HG03558 (cell line): ENCODE measurements at regions not wholly inside any gene's neighbourhood (a gene's known extent, or its start where the extent isn't known, plus 50 kb on each side); places are given as distances from the start of the nearest gene placed in this dataset.

Experiments used
- ATAC-seq: cut with Tn5 transposase; IDR thresholded peaks from one replicate; pipeline ENCODE4 v1.9.1; 2021; ENCODE audit warnings: moderate number of reproducible peaks; ENCODE audit not compliant: unreplicated experiment; ENCODE audit errors: extremely low read depth

GRCh38 chr2:175490360-175490791 is 308.9 kb upstream of the ATP5MC3 start:
- no peak for ATAC-seq

GRCh38 chr2:175478096-175478768 is 296.7 kb upstream of the ATP5MC3 start:
- ATAC-seq = no peak

GRCh38 chr2:175476948-175477347 is 295.4 kb upstream of the ATP5MC3 start:
- no peak for ATAC-seq

GRCh38 chr2:175476374-175476773 is 294.9 kb upstream of the ATP5MC3 start:
- ATAC-seq = no peak

- no peak for ATAC-seq
Measured at GRCh38 chr2:175475130-175475529, 293.6 kb upstream of the ATP5MC3 start.

DNA sequence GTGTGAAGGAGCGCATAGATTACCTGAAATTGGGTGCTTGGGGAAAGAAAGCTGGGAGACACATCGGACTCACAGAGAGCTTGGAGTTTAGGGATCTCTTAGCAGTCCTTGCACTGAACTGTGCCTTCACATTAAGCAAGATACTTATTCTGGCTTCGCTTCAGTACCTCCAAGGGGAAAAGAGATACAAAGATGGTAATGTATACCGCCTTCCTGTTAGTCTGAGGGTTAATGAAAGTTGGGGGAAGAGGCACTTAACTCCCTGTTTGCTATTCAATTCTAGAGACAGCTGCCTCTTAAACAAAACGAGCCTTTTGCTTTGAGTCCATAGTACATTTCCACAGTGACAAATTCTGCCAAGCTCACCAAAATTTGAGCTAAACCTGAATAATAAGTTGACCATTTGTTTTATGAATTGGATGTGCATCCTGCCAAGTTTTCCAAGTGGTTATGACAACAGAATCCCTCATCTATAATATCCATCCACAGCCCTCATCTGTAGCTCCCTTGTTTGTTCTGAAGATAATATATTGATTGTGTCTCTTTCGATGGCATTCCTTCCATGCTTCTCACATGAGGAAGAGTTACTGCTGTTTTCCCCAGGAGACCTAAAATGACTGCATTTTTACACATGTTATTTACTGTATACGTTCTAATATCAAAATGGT is 287.1 kb upstream of the ATP5MC3 start:
- ATAC-seq = no peak

GRCh38 chr2:175465101-175465500 is 283.6 kb upstream of the ATP5MC3 start:
- no peak for ATAC-seq

DNA sequence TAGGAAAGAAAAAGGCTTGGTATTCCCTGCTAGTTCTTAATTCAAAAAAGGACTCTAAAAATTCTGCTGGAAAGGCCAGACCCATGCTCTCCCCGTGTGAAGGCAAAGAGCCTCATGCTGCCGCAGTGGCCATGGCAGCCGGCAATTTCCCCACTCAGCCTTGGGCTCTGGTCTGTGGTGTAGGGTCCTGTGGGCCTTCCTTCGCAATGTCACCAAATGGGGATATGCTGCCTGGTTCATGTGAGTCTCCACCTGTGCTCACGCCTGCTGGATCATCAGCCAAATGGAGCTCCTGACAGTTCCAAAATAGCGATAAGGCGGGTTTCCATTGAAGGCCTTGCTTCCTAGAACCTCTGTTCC is 282.8 kb upstream of the ATP5MC3 start:
- ATAC-seq = no peak

GRCh38 chr2:175463589-175464310 is 282.2 kb upstream of the ATP5MC3 start:
- ATAC-seq = no peak

DNA sequence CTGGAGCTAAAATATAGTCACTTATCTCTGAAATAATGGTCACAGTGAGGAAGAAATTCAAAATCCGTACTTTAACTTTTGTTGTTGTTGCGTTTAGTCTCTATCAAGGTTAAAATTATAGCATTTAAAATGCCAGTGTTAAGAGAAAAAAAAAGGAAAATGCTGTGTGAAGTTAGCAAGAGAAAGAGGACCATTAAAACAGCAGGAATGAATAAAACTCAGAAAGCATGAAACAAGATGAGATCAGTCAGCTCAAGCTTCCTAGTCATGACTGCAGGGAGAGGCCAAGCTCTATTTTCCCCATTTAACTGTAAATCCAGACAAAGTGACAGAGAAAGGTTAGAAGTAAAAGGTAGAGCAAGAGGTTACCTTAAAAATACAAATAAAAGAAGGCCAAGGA is 281.7 kb upstream of the ATP5MC3 start:
- ATAC-seq = no peak

GRCh38 chr2:175462246-175462645 is 280.7 kb upstream of the ATP5MC3 start:
- ATAC-seq = no peak

GRCh38 chr2:175461839-175462238 is 280.3 kb upstream of the ATP5MC3 start:
- no peak for ATAC-seq

- ATAC-seq = no peak
Measured at GRCh38 chr2:175457895-175458448, 276.5 kb upstream of the ATP5MC3 start.

- no peak for ATAC-seq
Measured at GRCh38 chr2:175454953-175455389, 273.5 kb upstream of the ATP5MC3 start.

GRCh38 chr2:175450029-175450760 is 268.7 kb upstream of the ATP5MC3 start:
- ATAC-seq = no peak

GRCh38 chr2:175449616-175450015 is 268.1 kb upstream of the ATP5MC3 start:
- no peak for ATAC-seq

GRCh38 chr2:175446201-175446600 is 264.7 kb upstream of the ATP5MC3 start:
- ATAC-seq = no peak

- ATAC-seq = no peak
Measured at GRCh38 chr2:175445281-175445680, 263.8 kb upstream of the ATP5MC3 start.

- ATAC-seq = no peak
Measured at GRCh38 chr2:175442441-175442840, 260.9 kb upstream of the ATP5MC3 start.

- no peak for ATAC-seq
Measured at GRCh38 chr2:175441181-175441761, 259.8 kb upstream of the ATP5MC3 start.
